ENCODE measurements at regions not wholly inside any gene's neighbourhood (a gene's known extent, or its start where the extent isn't known, plus 50 kb on each side); places are given as distances from the start of the nearest gene placed in this dataset.

DNA sequence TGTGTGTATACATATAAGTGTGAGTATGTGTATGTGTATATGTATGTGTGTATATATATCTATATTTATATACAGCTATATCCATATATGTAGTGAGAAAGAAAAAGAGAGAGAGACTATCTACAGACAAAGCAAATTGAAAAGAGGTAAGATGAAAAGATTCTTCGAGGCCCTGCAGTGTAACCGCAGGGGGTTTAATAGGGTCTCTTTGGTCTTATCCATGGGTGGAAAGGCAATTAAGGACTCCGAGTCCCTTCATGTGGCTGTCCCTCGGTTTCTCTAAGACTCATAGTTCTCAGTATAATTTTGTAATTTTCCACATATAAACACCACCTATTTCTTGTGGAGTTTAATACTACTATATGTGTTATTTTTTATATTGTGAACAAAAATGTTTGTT is 50.6 kb upstream of the JAZF1 start:
- DNase-seq, result no peak

DNA sequence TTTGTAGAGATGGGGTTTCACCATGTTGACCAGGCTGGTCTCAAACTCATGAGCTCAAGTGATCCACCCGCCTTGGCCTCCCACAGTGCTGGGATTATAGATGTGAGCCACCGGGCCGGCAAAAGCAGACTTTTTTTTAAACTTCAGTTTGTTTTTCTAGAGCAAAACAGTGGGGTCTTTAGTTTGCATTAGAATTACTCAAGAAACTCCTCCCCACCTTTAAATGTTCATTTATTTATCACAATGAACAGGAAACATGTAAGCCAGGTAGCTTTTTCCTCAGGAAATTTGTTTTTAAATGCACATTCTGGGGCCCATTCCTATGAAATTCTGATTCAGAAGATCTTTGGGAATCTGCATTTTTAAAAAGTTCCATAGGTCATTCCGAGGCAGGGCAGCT is 56.0 kb upstream of the JAZF1 start:
- no peak for DNase-seq

DNA sequence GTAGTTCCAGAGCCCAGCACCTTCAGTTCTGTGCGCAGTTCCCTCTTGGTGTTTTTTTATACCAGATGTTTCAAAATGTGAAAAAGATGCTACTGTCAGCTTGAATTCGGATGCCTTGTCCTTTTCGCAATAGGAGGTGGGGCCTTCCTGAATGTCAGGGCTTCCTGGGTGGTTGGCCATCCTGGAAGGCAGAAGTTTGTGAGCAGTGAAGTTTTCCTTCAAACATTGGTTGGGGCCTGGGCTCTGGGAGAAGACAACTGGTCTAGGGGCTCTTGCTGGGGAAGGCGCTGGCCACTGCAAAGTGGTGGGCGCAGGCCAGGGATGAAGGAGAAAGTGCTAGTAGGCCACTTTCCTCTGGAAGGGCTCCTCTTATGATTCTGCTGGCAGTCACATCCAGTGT is 56.8 kb upstream of the JAZF1 start:
- DNase-seq, result no peak

DNA sequence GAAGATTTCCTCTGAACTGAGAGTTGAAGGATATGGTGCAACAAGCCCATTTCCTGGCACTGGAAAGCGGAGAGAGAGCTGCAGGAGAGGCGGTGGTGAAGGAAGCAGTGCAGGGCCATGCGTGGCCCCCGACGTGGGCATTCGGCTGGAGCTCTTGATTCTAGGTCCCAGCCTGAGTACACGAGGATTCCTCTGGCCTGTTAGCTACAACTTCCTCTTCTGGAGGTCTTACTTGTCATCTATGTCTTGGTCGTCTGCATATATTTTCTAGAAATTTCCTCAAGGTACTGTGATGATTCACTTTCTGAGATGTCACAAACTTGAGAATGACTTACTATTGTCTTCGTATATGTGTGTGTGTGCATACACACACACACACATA is 59.2 kb upstream of the JAZF1 start:
- DNase-seq, result no peak

DNA sequence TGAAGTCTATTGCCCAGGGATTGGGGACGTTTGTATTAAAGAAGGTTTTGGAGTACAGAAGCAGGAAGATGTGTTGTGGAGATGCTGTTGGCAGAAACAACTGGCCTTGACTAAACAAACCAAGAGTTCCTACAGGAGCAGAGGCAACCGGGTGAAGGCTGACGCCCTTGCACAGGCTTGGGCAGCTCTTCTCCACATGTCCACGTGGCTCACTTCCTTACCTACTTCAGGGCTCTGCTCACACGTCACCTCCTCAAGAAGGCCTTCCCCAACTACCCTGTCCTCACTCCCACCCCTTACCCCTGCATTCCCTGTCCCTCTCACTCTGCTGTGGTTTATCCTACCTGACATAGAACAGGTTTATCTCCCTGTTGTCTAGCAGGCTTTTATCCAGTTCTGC is 59.9 kb upstream of the JAZF1 start:
- DNase-seq, result no peak

DNA sequence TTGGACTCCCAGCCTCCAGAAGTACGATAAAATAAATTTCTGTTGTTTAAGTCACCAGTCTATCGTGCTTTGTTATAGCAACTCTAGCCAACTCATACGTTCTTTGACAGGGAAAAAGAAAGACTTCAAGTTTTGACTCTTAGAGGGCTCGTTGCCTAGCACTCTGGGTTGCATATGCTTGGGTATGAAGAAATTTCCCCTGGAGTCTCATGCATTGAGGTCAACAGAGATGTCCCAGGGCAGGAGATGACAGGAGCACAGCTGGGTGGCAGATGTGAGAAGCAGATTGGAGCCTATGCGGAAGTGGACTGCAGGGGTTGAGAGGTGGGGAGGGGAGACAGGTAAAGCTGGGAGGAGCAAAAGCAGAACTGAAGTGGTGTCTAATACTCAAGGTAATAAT is 63.3 kb upstream of the JAZF1 start:
- DNase-seq, result no peak

DNA sequence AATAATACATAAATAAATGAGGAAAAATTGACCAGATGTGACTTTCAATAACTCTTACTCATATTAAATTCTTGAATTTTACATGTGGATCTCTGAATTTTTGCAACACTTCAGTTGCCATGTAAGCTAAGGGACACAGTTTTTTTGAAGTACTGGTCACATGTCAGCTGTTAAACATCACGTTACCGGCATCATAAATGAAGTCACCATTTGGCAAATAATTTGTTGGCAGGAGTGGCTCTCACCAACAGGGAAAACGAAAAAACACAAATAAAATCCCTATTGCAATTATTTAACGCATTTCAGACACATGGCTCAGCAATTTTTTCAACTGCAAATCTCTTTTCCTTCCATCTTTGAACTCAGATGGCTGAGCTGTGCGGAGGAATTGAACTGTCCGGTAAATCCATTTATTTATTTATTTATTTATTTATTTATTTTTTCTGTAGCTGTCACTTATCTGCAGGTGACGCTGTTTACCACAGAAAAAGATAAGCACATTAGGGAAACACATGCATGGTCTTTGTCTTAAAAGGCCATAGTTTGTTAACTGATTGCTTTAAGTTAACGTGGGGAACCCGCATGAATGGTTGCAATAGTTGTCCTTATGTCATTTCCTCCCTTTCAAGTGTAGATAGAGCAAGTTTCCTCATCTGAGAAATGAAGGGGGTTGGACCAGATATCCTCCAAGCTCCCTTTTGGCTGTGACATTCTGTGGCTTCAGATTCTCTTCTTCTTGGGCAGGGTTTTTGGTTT is 64.7 kb upstream of the JAZF1 start:
- DNase-seq, result no peak

DNA sequence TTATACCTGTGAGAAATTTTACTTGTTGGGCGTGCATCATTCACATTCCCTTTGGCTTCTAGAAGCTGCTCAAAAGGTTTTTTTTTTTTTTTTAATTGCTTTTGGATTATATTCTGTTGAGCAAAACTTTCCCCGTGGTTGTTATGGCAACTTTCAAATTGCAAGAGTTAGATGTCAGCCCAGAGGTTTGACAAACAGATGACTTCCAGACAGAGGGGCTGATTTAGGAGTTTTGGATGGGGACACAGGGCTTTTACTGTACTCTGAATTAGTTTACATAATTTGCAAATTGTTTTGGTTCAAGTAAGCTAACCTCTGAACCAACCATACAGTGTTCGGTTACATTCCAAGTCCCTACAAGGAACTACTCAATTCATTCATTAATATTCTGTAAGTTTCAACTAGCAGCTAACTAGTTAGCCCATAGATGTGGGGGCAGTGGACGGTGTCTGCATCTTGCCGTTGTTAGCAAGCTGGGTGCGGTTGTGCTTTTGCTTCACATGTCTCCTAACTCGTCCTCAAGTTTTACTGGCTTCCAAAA is 66.4 kb upstream of the JAZF1 start:
- DNase-seq, result no peak

DNA sequence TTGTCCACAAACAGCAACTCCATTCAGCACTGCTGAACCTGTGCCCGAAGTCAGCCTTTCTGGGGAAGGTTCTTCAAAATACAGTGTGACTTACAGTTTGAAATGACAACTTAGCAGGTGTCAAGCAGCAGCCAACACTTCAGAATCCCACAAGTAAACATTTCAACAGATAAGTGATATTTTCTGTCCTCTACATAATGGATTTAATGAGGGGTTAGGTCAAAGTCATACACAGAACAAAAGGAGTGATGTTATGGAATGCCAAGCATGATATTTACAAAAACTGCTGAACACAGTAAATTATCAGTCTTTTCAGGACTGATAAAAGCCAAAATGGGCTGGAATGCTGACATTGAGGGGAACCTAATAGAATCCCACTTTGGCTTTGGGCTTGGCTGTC is 77.6 kb upstream of the JAZF1 start:
- DNase-seq, result no peak

DNA sequence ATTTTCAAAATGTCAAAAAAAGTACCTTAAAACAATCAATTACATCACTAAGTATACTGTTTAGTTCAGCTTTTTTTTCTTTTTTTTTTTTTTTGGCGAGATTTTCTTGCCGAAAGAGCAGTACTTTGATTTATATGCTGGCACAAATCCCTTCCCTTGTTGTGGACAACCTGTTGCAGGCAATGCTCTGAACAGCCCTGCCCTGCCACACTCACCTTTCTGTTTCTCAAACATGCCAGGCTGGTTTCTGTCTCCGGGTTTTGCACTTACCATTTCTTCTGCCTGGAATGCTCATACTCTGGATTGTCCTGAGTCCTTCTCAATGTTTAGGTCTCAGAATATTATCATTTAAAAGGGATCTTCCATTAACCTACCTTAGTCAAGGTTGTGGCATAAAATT is 80.4 kb upstream of the JAZF1 start:
- no peak for DNase-seq

DNA sequence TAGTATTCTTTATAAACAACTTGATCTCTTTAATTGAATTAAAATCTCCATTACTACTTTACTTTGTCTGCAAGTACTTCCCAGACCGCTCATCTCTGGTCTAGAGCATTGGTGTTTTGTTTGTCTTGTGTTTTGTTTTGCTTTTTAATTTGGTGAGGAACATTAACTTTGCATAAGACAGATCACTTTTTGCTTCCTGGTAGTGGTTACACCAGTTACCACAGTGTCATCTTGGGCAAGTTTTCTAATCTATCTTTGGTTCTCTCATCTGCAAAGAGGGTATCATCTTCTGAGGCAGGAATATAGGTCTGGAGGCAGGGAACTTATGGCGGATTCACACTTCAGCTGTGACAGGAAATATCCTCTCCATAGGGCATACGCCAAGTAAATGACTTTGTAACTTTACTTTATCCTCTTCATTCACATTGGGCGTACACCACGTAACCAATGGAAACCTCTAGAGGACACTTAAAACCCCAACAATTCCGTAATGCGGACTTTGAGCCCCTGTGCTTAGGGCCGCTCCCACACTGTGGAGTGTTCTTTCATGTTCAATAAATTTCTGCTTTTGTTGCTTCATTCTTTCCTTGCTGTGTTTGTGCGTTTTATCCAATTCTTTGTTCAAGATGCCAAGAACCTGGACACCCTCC is 83.2 kb upstream of the JAZF1 start:
- DNase-seq, result no peak

DNA sequence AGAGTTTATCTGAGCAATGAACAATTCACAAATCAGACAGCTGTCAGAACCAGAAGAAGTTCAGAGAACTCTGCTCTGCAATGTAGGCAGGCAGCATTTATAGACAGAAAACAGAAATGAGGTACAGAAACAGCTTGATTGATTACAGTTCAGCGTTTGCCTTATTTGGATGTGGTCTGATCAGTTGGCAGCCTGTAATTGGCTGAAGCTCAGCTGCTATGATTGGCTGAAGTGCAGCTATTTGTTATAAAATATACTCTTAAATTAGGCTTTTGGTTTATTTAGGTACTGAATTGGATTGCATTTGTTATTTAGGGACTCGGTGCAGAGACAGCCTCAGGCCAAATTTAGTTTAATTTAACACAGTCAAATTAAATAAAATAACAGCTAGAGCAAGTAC is 85.8 kb upstream of the JAZF1 start:
- DNase-seq, result no peak

DNA sequence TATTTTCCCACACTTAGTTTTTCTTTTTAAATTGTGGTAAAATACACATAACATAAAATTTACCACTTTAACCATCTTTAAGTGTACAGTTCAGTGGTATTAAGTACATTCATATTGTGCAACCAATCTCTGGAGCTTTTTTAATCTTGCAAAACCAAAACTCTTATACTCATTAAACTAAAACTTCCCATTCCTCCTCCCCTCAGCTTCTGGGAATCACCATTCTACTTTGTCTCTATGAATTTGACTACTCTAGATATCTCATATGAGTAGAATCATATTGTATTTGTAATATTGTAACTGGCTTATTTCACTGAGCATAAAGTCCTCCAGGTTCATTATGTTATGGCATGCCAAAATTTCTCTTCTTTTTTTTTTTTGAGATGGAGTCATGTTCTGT is 86.4 kb upstream of the JAZF1 start:
- no peak for DNase-seq

DNA sequence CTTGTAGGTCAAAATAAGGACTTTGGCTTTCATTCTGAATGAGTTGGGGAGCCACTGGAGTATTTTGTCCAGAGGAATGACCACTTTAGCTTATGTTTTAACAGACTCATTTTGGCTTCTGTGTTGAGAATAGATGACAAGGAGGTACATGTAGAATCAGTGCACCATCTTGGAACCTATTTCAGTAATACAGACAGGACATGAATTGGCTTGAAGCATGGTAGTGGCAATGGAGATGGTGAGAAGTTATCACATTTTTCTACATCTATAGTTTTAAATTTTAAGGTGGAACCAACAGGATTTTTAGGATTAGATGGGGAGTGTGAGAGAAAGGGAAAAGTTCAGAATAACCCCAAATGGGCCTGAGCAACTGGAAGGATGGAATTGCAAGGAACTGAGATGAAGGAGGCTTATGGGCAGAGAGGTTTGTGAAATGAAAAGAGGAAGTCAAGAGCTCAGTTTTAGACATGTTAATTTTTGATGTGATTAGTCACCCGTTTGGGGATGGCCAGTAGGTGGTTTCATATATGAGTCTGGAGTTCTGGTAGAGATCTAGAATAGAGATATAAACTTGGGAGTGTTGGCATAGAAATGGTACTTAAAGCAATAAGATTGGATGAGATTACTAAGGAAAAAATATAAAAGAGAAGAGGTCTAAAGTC is 89.2 kb upstream of the JAZF1 start:
- DNase-seq, result no peak

DNA sequence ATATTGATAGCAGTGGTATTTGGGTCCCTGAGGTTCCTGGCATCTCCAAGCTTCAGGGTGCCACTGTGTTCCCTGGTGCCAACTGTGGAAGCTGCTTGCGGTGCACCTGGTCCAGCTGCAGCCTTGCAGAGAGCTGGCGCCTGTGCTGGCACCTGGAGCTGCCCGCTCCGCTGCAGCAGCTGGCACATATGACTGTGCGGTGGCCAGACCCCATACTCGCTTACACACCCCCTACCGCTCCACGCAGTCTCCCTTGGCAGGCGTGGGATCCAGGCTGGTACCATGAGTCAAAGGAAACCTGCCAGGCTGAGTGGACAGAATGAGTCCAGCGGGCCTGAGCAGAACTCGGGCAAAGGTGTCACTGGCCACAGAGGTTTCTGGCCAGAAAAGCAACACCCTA is 89.9 kb upstream of the JAZF1 start:
- no peak for DNase-seq

DNA sequence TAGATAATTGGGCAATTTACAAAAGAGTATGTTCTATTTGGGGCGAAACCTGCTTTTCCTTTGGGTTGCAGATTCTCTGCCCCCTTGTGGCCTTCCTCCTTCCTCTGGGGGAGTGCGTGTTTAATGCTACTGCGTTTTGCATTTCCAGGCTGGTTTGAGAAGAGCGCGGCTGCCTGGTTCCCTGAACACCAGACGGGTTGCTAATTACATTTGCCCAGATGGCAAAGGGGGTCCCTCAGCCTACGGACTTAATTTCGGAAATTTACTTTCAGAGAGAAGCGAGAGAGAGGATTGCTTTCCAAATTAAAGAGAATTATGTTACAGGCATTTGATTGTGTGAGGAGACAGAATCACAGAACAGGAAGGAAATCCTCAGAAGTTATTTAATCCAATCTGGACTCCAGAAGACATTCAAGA is 91.9 kb upstream of the JAZF1 start:
- DNase-seq, result peak; percentile 79

DNA sequence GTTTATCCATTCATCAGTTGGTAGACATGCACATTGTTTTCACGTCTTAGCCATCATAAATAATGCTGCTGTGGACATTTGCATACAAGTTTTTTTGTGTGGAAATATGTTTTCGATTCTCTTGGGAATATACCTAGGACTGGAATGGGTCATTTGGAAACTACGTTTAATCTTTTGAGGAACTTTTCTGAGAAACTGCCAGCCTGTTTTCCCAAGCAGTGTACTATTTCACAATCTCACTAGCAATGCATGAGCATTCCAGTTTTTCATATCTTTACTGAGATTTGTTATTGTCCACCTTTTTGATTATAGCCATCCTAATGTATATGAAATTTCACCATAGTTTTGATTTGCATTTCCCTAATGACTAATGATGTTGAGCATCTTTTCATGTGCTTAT is 95.7 kb upstream of the JAZF1 start:
- no peak for DNase-seq

DNA sequence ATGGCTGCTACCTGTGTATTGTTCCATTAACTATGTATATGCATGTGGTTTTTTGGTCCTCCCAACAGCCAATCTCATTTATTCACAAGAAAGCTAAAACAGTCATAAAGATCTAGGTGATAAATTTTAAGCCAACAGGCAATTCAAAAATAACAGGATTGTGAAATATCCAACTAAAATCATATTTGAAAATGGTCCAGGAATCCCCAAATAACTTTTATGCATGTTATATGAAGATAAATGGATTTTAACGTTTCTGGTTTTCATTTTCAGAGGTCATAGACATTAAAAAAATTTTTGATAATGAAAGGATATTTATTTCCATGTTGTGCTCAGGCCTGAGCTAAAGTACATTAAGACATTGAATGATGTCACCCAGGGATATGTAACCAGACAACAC is 96.8 kb upstream of the JAZF1 start:
- no peak for DNase-seq

DNA sequence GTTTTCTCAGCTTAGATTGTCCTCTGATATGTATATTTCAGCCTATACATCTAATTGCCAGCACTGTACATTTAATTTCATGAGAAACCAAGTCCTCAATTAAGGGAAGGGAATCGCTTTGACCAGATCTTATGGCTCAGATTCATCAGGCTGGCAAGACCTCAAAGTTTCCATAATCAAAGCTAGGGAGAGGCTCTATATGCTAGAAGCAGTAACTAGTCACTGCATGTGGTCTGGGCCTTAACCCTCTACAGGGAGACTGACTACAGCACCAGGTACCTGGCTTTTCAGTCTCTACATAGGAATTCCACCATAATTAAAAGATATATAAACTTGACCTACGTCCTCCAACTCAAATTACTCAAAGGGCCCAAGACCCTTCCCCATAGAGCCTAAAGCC is 97.4 kb upstream of the JAZF1 start:
- DNase-seq, result no peak

DNA sequence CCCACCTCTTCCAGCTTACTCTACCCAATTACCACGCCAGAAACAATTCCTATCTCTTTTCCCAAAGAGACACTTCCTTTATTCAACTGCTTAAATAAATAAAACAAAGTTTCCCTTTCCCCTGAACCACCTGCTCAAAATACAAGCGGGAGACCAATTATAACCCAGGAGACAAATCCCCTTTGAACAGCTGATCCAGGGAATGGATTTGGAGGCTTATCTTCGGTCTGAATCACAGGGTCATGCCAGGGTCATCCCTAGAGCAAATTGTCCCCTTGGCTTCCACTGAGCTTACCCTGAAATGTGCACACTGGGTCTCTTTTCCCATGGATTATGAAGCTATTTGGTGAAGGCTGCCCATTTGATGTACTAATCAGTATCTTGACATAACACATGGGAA is 99.9 kb upstream of the JAZF1 start:
- DNase-seq, result no peak

DNA sequence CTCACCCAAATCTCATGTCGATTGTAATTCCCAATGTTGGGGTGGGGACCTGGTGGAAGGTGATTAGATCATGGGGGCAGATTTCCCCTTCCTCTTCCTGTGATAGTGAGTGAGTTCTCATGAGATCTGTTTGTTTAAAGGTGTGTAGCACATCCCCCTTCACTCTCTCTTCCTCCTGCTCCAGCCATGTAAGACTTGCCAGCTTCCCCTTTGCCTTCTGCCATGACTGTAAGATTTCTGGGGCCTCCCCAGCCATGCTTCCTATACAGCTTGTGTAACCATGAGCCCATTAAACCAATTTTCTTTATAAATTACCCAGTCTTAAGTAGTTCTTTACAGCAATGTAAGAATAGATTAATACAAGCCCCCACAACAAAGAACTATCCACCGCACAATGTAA is 109.9 kb upstream of the JAZF1 start:
- DNase-seq, result no peak

DNA sequence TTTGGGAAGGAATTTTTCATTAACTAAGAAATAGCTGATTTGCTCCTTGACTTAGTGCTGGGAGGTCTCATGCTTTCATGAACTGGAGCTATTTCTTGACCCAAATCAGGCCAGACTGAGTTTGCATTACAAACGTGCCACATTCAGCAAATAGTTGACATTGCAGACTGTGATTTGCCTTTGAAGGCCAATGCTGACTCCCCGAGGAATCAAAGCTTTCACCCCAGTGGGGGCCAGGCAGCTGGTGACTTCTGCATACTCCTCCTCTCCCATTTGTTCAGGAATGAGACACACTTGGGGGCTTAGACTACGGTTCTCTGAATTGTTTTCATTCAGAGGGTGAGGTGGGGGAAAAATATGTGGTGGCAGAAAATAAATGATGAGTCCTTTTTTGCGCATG is 111.0 kb upstream of the JAZF1 start:
- DNase-seq, result no peak

DNA sequence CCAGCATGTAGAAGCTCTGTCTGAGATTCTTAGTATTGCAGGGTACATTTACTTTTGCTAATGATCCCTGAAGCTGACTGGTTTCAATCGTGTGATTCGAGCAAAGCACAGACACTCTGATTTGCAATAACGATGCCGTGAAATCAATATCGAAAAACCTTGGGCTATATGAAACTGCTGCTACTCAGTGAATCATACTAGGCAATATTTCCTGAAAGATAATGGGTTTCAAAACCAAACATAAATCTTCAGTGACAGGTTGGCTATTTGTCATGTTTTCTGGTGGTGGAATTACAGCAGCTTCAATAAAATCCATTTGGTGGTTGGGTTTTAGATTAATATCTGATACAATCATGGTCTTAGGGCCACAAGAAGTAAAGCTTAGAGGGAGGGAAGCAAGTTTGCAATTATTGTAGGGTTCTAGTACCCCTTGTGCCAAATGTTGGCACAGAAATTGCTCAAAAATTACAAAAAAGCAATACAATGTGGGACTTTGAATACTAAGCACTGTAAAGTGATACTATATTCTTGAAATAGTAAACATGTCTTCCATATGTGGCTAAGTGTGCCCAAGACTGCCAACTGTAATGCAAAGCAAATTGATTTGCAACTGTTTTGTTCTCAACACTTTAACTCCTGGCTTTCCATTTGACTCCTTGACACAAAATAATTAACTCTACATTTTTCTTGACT is 112.4 kb upstream of the JAZF1 start:
- no peak for DNase-seq

DNA sequence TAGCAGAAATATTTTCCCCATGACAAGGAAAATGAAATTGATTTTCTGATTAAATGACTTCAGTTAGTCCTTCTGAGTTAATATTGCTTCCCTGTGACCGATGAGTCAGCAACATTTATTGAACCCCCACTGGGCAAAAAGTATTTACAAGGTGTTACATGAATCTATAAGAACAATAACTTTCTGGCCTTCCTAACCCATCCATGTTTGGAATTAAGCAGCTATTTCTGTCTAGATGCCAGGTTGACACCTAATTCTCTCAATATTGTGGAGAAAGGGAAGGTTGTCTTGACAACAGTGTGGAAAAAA is 112.9 kb upstream of the JAZF1 start:
- DNase-seq, result no peak

Data from NCI-H1694 (cell line).